WTC11 (cell line): ENCODE measurements at regions not wholly inside any gene's neighbourhood (a gene's known extent, or its start where the extent isn't known, plus 50 kb on each side); places are given as distances from the start of the nearest gene placed in this dataset.

Experiments used
- ATAC-seq: fragments of 200-7000 bp; cut with Tn5 transposase; 2 replicates; pipeline ENCODE4 v1.10.0; 2021; ENCODE audit warnings: mild to moderate bottlenecking, moderate library complexity
- CTCF ChIA-PET: fragments of 300-600 bp; sonication (Branson Sonifier 250); formaldehyde crosslinking; loops from one replicate; lab custom pipeline; 2021; ENCODE audit warnings: antibody characterized with exemption; lab: Charles Lee
- POLR2A ChIA-PET: fragments of 350-600 bp; sonication (Branson Sonifier 250); formaldehyde crosslinking; loops from one replicate; lab custom pipeline; 2021; ENCODE audit warnings: antibody characterized with exemption; lab: Charles Lee
- DNase-seq: peaks from one replicate; pipeline ENCODE4 v3.0.0; 2021; ENCODE audit warnings: low spot score
- H3K27ac Mint-ChIP-seq: 2 replicates; pipeline ENCODE4 v1.8.0; 2021; ENCODE audit warnings: mixed read lengths
- H3K27me3 Mint-ChIP-seq: 2 replicates; pipeline ENCODE4 v1.8.0; 2021; ENCODE audit warnings: low read depth, mild to moderate bottlenecking, moderate library complexity, mixed read lengths
- H3K36me3 Mint-ChIP-seq: 2 replicates; pipeline ENCODE4 v1.8.0; 2021; ENCODE audit warnings: mixed read lengths
- H3K4me1 Mint-ChIP-seq: 2 replicates; pipeline ENCODE4 v1.8.0; 2022; ENCODE audit warnings: mixed read lengths
- H3K4me3 Mint-ChIP-seq: 2 replicates; pipeline ENCODE4 v1.8.0; 2021; ENCODE audit warnings: mild to moderate bottlenecking, moderate library complexity, mixed read lengths
- H3K9me3 Mint-ChIP-seq: 2 replicates; pipeline ENCODE4 v1.8.0; 2021; ENCODE audit warnings: mixed read lengths
- ATF1 ChIP-seq: sonication (generic); formaldehyde crosslinking; IDR thresholded peaks from 2 replicates; pipeline ENCODE4 v1.8.1; 2023; ENCODE audit warnings: mild to moderate bottlenecking, moderate library complexity, missing genetic modification reagents
- CTCF ChIP-seq: fragments of 200-600 bp; IDR thresholded peaks from 2 replicates; pipeline ENCODE4 v1.8.0; 2022; ENCODE audit warnings: antibody characterized with exemption
- E2F4 ChIP-seq: sonication (generic); formaldehyde crosslinking; IDR thresholded peaks from 2 replicates; pipeline ENCODE4 v1.8.1; 2022; ENCODE audit warnings: low read depth, mild to moderate bottlenecking, moderate library complexity, missing genetic modification reagents, borderline replicate concordance
- E2F5 ChIP-seq: sonication (generic); formaldehyde crosslinking; IDR thresholded peaks from 2 replicates; pipeline ENCODE4 v1.8.1; 2022; ENCODE audit warnings: mild to moderate bottlenecking, moderate library complexity, missing genetic modification reagents
- ELF4 ChIP-seq: sonication (generic); formaldehyde crosslinking; IDR thresholded peaks from 2 replicates; pipeline ENCODE4 v1.8.1; 2022; ENCODE audit warnings: low read depth, mild to moderate bottlenecking, moderate library complexity, missing genetic modification reagents
- ETV6 ChIP-seq: sonication (generic); formaldehyde crosslinking; IDR thresholded peaks from 2 replicates; pipeline ENCODE4 v1.8.1; 2022; ENCODE audit warnings: mild to moderate bottlenecking, missing genetic modification reagents
- FOXJ3 ChIP-seq: sonication (generic); formaldehyde crosslinking; IDR thresholded peaks from 2 replicates; pipeline ENCODE4 v1.9.0; 2021; ENCODE audit warnings: missing genetic modification reagents, mild to moderate bottlenecking, borderline replicate concordance
- FOXK1 ChIP-seq: sonication (generic); formaldehyde crosslinking; IDR thresholded peaks from 2 replicates; pipeline ENCODE4 v1.8.0; 2022; ENCODE audit warnings: mild to moderate bottlenecking, moderate library complexity, missing genetic modification reagents
- GRHL2 ChIP-seq: fragments of 250-450 bp; sonication (Bioruptor Pico); IDR thresholded peaks from 2 replicates; pipeline ENCODE4 v1.8.0; 2022; ENCODE audit warnings: mild to moderate bottlenecking, moderate library complexity; ENCODE audit not compliant: insufficient replicate concordance, severe bottlenecking
- GTF2I ChIP-seq: fragments of 250-450 bp; sonication (Bioruptor Pico); conservative IDR thresholded peaks from 2 replicates; pipeline ENCODE4 v1.4.0; 2021; ENCODE audit warnings: mild to moderate bottlenecking
- HMGA2 ChIP-seq: fragments of 250-450 bp; sonication (Bioruptor Pico); IDR thresholded peaks from 2 replicates; pipeline ENCODE4 v1.4.0; 2021; ENCODE audit warnings: mild to moderate bottlenecking, moderate library complexity
- JAZF1 ChIP-seq: fragments of 250-450 bp; sonication (Bioruptor Pico); IDR thresholded peaks from 2 replicates; pipeline ENCODE4 v1.9.0; 2021; ENCODE audit warnings: moderate library complexity, mild to moderate bottlenecking, inconsistent platforms
- JUN ChIP-seq: sonication (generic); formaldehyde crosslinking; IDR thresholded peaks from 2 replicates; pipeline ENCODE4 v1.8.0; 2023; ENCODE audit warnings: mild to moderate bottlenecking, missing genetic modification reagents
- KAT7 ChIP-seq: sonication (generic); formaldehyde crosslinking; IDR thresholded peaks from 2 replicates; pipeline ENCODE4 v1.8.1; 2023; ENCODE audit warnings: missing genetic modification reagents, mild to moderate bottlenecking, borderline replicate concordance
- NFYB ChIP-seq: sonication (generic); formaldehyde crosslinking; conservative IDR thresholded peaks from 2 replicates; pipeline ENCODE4 v1.8.0; 2022; ENCODE audit warnings: low read depth, missing genetic modification reagents
- PRDM15 ChIP-seq: sonication (generic); formaldehyde crosslinking; IDR thresholded peaks from 2 replicates; pipeline ENCODE4 v1.8.0; 2022; ENCODE audit warnings: missing genetic modification reagents
- PRRX2 ChIP-seq: fragments of 250-450 bp; sonication (Bioruptor Pico); IDR thresholded peaks from 2 replicates; pipeline ENCODE4 v1.8.0; 2021; ENCODE audit warnings: mild to moderate bottlenecking
- SOX15 ChIP-seq: fragments of 250-450 bp; sonication (Bioruptor Pico); IDR thresholded peaks from 2 replicates; pipeline ENCODE4 v1.9.0; 2021; ENCODE audit warnings: mild to moderate bottlenecking
- ZBTB21 ChIP-seq: sonication (generic); formaldehyde crosslinking; IDR thresholded peaks from 2 replicates; pipeline ENCODE4 v1.8.1; 2023; ENCODE audit warnings: mild to moderate bottlenecking, missing genetic modification reagents, borderline replicate concordance
- ZMAT4 ChIP-seq: fragments of 250-450 bp; sonication (Bioruptor Pico); IDR thresholded peaks from 2 replicates; pipeline ENCODE4 v1.9.0; 2021; ENCODE audit warnings: mild to moderate bottlenecking
- ZNF219 ChIP-seq: sonication (generic); formaldehyde crosslinking; IDR thresholded peaks from 2 replicates; pipeline ENCODE4 v1.8.0; 2023; ENCODE audit warnings: missing genetic modification reagents, mild to moderate bottlenecking, borderline replicate concordance
- ZNF281 ChIP-seq: sonication (generic); formaldehyde crosslinking; IDR thresholded peaks from 2 replicates; pipeline ENCODE4 v1.8.0; 2023; ENCODE audit warnings: mild to moderate bottlenecking, missing genetic modification reagents
- ZNF396 ChIP-seq: fragments of 250-450 bp; sonication (Bioruptor Pico); IDR thresholded peaks from 2 replicates; pipeline ENCODE4 v1.8.0; 2021; ENCODE audit warnings: mild to moderate bottlenecking, moderate library complexity, borderline replicate concordance

GRCh38 chr4:54165011-54165410 lies 64.1 kb upstream of the PDGFRA start:
- Mint-ChIP-seq H3K27me3 (no peaks in the 10 kb centered on the region), H3K9me3 (peaks cover 7% of the 10 kb centered on the region), H3K4me3 (no peak overlapping the region), H3K27ac (no peak overlapping the region), H3K36me3 (no peaks in the 10 kb centered on the region), H3K4me1 (no peaks in the 10 kb centered on the region)
- ChIA-PET POLR2A (no interaction called here), CTCF (interaction anchor here (0.7 kb wide), 1 partner anchor 69 kb away, joined by 3 read pairs; no protein-coding TSS in a partner anchor)
- DNase-seq = no peak
- no peak for ATAC-seq
- no peak for TF ChIP-seq PRDM15 (CRISPR knock-in tag)
- no peak for TF ChIP-seq ZBTB21 (CRISPR knock-in tag)
- no peak for TF ChIP-seq PRRX2 (CRISPR knock-in tag)
- no peak for TF ChIP-seq ZNF396 (CRISPR knock-in tag)
- TF ChIP-seq HMGA2 (CRISPR knock-in tag) = no peak
- no peak for TF ChIP-seq GRHL2 (CRISPR knock-in tag)
- TF ChIP-seq FOXJ3 (CRISPR knock-in tag) = no peak
- no peak for TF ChIP-seq CTCF
- no peak for TF ChIP-seq ZMAT4 (CRISPR knock-in tag)
- no peak for TF ChIP-seq ZNF219 (CRISPR knock-in tag)
- no peak for TF ChIP-seq JUN (CRISPR knock-in tag)
- no peak for TF ChIP-seq KAT7
- TF ChIP-seq ETV6 (CRISPR knock-in tag) = no peak
- TF ChIP-seq ELF4 (CRISPR knock-in tag) = no peak

GRCh38 chr4:54165438-54165837 lies 63.7 kb upstream of the PDGFRA start:
- H3K27me3 Mint-ChIP-seq = no peaks in the 10 kb centered on the region
- ChIA-PET POLR2A (no interaction called here), CTCF (interaction anchor here (0.7 kb wide), 1 partner anchor 69 kb away, joined by 3 read pairs; no protein-coding TSS in a partner anchor)
- no peak overlapping the region for H3K27ac Mint-ChIP-seq
- no peaks in the 10 kb centered on the region for H3K4me1 Mint-ChIP-seq
- no peaks in the 10 kb centered on the region for H3K36me3 Mint-ChIP-seq
- peaks cover 7% of the 10 kb centered on the region for H3K9me3 Mint-ChIP-seq
- TF ChIP-seq NFYB = no peak
- TF ChIP-seq GTF2I = no peak
- no peak for TF ChIP-seq ATF1 (CRISPR knock-in tag)
- no peak for TF ChIP-seq JAZF1
- TF ChIP-seq SOX15 (CRISPR knock-in tag) = no peak
- no peak for TF ChIP-seq ZNF281 (CRISPR knock-in tag)
- no peak for TF ChIP-seq E2F4 (CRISPR knock-in tag)
- TF ChIP-seq KAT7 = no peak
- no peak for TF ChIP-seq FOXK1 (CRISPR knock-in tag)
- TF ChIP-seq E2F5 (CRISPR knock-in tag) = no peak
- TF ChIP-seq, all 79 proteins: peak for 0
- no peak for ATAC-seq
- no peak overlapping the region for H3K4me3 Mint-ChIP-seq
- DNase-seq = no peak
